ENCODE measurements at regions not wholly inside any gene's neighbourhood (a gene's known extent, or its start where the extent isn't known, plus 50 kb on each side); places are given as distances from the start of the nearest gene placed in this dataset.

DNA sequence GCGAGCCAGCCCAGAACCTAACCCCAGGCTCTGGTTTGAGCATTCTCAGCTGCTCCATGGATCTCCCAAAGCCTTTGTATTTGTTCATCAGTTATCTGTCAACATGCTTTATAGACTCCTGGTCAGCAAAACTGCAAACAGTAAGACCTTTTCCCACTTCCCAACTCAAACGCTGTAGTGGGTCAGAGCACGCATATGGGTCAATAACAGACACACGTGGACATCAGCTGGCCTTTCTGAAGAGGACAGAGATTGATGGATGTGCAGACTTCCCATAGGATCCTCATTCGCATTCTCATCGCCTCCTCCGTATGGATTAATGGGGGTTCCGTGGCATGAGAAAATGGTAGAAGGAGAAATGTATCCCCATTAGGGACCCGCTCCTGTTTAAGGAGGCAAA, 508.1 kb downstream of the EIPR1 start:
- TF ChIP-seq CTCF (IDR thresholded peaks at IDR 0.05; ENCODE audit: low read length): no peak
- TF ChIP-seq EZH2 (optimal IDR thresholded peaks at IDR 0.05; ENCODE audit: low read depth, low read length): no peak

Data from MM.1S (cell line).